Erythroblast (primary cell): ENCODE measurements at regions not wholly inside any gene's neighbourhood (a gene's known extent, or its start where the extent isn't known, plus 50 kb on each side); places are given as distances from the start of the nearest gene placed in this dataset.

Source experiments
- GATA1 ChIP-seq: IDR thresholded peaks from 2 replicates; pipeline ENCODE4 v1.6.1; 2011; ENCODE audit warnings: low read depth, mild to moderate bottlenecking, control low read depth, low read length, moderate library complexity
- POLR2A ChIP-seq: IDR thresholded peaks from 2 replicates; pipeline ENCODE4 v1.6.1; 2011; ENCODE audit warnings: mild to moderate bottlenecking, low read length

- TF ChIP-seq POLR2A (no peak), GATA1 (no peak)
These were observed 343.9 kb downstream of the CCER1 start for GRCh38 chr12:90611048-90611447.
